HG03135 (cell line): ENCODE measurements at regions not wholly inside any gene's neighbourhood (a gene's known extent, or its start where the extent isn't known, plus 50 kb on each side); places are given as distances from the start of the nearest gene placed in this dataset.

Experiments used
- ATAC-seq: cut with Tn5 transposase; IDR thresholded peaks from one replicate; pipeline ENCODE4 v1.9.1; 2021; ENCODE audit warnings: mild to moderate bottlenecking, moderate library complexity; ENCODE audit not compliant: unreplicated experiment

DNA sequence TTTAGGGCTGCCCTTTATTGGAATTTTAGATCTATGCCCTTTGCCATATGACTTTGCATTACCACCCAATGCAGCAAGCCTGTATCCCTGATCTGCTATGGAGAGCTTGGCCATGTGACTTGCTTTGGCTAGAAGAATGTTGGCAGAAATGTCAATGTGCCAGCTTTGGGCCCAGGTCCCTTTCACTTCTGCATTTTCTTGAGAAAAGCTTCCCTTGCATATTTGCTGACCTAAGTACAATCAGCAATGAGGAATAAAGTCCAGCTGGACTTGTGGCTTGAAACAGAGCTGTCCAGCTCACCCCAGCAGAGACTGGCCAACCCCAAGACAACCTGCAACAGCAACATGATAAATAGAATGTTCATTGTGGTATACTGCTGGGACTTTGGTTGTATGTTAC is 135.9 kb downstream of the PAH start:
- no peak for ATAC-seq

DNA sequence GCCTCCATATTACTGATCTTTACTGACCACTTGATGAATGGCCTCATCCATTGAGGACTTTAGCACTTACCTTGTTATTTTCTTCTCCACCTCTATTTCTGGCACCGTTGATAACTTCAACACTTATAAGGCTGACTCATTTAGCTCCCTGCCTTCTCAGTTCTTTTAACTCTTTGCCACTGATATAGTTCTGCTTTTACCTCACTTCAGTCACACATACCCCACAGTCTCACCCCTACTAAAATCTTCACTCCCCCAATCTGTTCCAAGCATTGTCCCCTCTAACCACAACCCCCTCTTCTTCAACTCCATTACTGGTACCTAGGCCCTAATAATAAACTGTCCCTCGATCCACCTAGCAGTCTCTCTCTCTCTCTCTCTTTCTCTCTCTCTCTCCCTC is 141.0 kb downstream of the PAH start:
- ATAC-seq, result no peak

DNA sequence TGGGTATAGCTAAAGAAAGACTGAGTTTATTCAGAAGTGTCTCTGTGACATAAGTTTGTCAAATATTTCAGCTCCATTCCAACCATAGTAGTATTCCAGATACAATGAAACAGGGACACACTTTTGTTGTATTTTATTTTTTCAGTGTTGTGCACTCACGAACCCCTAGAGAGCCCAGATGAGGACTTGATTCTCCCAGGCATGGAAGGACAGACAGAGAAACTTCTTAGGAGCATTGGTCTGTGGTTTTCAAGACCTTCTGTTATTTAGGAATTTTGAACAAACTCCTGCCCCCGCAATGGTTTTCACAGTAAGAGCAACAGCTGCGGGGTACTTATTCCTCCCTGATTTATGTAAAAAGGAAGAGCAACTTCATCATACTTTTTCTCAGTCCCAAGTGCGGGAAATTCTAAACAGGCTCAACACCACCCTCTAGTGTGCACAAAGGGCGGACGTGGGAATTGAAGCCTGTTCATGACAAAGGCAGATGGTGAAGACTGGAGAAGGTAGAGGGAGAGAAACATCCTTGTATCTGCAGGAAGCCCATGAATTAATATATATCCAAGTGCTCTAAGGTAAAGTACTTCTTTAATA is 147.6 kb downstream of the PAH start:
- no peak for ATAC-seq

DNA sequence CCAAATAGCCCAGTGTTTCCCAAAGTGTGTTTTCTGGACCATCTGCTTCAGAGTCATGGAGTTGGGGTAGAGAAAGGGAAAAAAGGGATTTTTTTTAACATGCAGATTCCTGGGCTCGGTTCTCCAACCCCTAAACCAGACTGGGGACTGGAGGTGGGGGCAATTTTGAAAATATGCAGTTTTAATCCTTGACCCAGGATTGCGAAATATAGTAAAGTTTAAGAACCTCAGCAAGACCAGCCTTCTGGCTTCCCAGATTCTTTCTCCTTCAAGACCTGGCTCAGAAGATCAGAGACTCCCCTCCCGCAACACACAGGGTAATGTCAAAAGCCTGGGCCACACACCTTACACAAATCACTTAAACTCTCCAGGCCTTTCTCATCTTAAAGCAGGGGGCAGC is 150.1 kb downstream of the PAH start:
- no peak for ATAC-seq

DNA sequence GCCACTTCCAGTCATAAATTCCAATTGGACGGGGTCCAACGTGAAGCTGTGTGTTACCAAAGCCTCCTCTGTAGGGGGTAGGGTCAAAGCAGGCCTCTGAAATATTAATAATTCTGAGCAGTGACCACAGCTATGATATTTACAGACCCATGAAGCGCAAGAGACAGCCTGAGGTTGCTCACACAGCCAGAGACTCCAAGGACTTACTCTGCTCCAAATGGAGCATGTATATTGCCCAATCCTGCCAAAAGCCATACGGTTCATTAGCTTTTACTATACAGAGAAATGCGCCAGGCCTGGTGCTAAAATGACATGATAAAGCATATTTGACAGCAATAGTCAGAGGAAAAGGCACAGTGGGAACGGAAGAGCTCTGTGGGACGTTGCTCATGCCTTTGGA is 151.3 kb downstream of the PAH start:
- ATAC-seq, result no peak

DNA sequence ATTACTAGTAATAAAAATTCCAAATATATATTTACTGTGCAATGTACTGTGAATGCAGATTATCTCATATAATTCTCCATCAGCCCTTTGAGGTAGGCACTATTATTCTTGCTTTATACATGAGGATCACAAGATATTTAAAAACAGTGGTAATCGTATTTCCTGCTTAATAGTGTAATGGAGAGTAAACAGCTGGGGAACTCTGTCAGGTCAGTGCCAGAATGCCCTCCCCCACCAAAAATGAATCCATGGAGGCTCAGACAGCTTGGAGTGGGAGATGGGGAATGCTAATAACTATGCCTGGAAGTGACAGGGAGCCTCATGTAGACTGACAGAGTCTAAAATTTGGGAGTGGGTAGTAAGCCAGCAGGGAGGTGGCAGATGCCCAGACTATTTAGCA is 153.6 kb downstream of the PAH start:
- no peak for ATAC-seq

DNA sequence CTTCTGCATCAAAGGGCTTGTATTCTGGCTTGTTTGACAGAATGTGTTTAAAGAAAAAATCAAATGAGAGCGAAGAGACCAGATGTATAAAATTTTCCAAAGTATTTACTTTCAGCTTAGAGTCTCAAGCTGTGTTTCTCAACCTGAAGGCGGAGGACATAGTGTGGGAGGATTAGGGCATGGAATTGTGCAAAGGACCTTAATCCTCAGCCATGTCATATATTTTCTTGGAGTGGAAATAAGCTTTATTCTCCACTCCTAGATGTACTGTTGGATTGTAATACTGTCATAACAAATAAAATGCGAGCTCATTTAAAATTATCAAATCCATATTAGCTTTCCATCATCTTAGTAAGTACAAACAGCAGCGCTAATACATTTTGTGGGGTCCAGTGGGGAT is 154.0 kb downstream of the PAH start:
- no peak for ATAC-seq

DNA sequence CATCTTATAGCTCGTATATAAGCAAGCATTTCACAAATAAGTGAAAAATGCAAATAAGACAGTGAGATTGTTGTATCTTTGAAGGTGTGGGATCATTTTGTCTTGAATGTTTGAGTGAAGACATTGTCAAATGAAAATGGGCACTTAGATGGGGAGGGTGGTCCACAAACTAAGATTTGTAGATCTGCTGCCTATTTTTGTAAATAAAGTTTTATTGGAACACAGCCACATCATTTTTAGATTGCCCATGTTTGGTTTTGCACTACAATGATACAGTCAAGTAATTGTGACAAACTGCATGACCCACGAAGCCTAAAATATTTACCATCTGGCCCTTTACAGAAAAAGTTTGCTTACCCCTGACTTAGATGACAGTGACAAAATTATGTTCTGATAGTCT is 156.7 kb downstream of the PAH start:
- no peak for ATAC-seq

DNA sequence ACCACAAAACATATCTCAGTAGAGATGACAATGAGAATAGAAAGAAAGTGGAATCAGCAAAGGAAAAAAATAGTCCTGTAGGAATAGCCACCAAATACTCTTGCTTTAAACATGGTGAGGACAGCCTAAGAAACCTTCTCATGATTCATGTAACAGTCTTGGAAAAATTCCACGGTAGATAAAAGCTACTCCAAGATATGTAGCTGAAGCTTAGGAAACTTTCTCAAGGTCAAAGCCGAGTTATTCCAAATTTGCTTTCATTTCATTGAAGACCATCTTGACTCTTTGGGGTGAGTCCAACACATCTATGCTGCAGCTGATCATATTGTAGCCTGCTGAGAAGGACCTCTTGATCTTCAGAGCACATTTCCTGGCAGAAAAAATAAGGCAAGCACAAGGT is 157.6 kb downstream of the PAH start:
- ATAC-seq, result no peak

DNA sequence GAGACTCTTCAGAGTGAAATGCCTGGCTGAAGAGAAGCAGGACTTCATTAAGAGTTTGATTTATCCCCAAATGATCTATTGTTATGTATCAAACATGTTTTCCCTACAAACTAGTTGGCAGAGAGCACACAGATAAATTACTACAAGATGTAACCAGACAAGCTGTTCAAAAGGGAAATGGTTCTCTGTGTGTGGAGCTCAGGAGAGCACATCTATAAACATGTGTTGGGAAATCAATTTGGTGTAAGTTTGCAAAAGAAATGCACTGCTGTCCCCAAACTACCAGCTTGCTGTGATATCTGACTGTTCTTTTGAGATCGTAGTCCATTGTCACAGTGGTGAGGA is 159.2 kb downstream of the PAH start:
- ATAC-seq, result no peak

DNA sequence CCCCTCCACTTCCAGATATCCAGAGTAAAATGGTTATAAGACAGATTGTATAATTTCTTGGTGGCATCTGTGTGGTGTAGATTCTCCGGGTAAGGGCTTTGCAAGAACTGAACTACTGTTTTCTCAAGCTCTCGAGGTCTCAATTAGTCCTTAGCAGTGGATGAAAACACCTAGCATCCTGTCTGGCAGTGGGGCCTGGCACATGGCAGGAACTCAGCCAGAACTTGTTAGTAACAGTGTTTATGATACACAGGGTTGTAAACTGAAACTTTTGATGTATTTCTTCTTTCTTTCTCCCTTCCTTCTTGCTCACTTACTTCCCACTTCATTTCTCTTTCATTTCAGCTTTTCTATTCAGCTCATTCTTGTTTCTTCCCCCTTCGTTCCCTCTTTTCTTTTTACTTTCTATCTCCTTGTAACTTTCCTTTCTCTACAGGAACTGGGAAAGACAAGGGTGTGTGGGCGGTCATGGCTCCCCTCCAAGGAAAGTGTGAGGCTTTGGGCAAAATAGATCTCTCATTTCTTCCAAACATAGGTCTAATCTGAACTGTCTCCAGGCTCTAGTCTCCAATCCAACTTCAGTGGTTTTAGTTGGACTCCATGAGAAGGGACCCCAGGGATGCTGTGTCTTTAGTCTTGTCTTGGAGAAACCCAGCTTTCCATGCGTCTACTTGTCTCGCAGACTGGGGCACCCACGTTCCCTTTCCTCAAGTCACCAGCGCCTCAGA is 159.7 kb downstream of the PAH start:
- no peak for ATAC-seq

DNA sequence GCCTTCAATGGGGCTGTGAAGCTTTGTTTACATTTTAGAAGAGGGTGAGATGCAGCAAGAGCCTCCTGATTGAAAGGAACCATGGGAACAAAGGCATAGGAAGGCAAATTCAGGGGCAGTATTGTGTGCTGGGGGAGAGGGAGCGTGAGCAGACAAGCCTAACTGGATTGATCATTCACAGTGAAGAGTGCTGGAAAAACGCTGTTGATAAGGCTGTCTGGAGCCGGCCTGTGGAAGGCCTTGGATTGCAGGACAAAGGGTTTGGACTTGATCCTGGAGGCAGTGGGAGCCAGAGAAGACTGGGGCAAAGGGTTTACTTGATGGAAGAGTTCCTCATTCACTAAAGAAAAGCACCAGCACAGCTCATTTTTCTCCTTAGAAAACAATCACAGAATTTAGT is 160.5 kb downstream of the PAH start:
- ATAC-seq, result no peak

DNA sequence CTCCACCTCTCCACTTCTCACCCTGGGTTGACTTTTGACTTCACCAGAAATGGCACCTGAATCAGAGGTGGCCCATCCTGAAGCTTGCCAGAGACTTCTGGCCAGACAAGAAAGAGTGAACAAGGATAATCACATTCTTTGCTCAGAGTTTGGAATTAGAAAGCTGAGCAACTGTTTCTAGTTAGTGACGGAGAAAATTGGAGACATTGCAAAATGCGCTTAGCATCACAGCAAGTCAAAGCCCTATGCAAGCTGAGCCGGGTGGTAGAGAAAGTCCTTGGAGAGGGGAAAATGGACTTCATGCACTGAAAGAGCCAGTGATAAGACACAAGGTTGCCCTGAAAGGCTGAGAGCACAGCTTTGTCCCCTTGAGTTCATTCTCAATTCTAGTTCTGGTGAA is 161.8 kb downstream of the PAH start:
- no peak for ATAC-seq

DNA sequence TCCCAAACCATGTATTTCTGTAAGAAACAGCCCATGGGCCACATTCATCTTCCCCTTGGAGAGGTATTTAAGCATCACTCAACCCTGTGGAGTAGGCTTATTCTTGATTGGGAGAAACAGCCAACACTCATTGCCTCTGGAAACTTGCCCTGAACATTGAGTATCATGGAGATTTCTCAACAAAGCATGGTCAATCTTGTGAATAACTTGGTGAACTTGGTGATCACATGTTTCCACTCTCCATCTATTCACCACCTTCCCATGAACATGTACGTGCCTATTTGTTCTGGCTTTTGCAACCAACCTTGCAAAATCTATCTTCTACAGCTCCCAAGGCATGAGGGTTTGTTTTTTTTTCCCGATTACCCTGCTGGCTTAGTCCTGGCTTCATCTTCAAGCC is 163.2 kb downstream of the PAH start:
- ATAC-seq, result no peak

DNA sequence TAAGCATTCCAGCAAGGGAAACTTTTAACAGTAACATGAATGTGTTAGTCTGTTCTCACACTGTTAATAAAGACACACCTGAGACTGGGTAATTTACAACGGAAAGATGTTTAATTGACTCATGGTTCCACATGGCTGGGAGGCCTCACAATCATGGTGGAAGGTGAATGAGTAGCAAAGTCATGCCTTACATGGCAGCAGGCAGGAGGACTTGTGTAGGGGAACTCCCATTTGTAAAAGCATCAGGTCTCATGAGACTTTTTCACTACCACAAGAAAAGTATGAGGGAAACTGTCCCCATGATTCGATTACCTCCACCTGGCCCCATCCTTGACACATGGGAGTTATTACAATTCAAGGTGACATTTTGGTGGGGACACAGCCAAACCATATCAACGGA is 168.3 kb downstream of the PAH start:
- no peak for ATAC-seq

DNA sequence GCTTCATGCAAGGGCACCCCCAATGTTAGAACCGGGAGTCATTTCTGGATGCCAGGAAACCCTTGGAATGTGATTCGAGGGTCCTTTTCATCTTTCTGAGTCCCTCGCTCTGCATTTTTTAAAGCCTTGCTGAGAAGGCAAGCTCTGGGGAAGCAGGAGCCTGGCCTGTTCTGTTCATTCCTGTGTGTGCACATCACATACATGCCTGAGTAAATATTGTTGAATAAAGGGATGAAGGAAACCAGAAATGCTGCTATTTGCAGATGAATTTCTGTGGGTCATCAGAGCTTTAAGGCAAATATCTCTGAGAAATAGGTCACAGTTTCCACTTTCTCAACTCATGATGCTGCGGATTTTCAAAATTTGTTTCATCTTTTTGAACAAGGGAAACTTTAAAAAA is 170.1 kb downstream of the PAH start:
- no peak for ATAC-seq

DNA sequence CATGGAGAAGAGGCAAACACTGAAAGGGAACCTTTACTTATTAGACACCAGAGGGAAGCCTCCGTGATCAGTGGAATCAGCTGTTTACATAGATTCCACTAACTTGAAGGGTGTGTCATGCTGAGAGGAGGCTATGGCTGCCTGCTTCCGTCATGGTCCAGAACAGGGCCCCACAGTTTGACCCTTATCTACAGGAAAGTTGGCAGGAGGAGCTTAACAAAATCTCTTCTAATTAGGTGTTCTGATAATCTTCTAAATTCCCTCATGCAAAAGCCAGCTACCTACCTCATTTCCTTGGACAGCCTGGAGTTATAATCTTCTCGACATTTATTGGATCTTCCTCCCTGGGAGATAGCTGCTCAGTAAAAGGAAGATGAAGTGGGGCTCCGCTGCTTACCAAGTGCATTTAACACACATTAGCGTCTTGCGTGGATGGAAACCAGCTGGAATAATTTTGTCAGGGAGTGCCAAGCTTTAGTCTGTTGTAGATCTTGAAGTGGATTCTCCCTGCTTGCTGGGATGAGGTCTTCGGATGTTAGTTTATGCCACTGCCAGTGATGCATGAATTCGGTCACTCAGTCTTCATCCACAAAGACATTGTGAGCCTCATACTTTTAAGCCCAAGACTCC is 171.0 kb downstream of the PAH start:
- ATAC-seq, result no peak

DNA sequence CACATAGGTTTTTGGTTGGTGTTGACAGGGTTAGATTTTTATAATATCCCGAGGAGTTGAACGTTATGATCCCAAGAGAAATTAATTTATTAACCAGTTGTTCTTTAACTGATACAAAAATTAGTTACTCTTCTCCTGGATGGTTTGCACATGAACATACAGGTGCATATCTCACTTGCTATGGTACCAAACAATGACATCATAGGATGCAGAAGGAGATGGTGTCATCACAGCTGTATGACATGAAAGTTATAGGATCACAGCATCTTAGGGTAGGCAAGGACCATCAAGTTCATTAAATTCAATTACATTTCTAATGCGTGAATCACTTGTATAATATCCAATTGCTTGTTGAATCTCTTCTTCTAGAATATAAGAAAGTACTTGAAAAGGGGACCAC is 175.8 kb downstream of the PAH start:
- ATAC-seq, result no peak

DNA sequence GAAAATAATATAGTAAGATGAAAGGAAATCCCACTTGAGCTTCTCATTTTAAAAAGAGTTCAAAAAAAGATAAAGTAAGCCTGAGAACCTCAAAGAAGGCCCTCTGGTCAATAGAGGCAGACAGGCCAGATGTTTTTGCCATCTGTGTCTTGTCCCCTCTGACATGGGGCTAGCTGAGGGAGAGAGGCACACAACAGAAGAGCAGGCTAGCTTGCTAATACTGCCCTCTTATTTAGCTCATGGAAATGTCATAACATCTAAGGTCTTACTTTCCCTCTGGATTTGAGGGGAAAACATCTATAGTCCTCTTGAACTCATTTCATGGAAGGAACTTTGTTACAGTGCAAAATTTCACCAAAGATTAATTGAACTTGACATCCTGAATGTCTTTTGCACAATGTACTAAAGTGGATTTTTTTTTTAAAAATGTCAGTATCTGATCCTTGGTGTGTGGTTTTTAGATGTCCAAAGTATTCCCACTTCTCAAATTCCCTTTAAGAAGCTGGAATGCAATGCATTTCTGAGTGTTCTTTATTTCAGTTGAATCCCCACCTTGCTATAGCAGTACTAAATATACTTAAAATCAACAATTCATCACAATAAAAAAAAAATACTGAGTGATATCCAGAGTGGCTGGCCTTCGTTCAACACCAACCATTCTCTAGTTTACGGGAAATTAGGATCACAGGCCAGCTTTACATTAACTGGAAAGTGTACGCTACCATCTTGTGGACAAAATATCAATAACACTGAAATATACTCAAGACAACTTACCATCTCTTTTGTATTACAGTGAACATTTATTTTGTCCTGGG is 176.7 kb downstream of the PAH start:
- ATAC-seq, result no peak

DNA sequence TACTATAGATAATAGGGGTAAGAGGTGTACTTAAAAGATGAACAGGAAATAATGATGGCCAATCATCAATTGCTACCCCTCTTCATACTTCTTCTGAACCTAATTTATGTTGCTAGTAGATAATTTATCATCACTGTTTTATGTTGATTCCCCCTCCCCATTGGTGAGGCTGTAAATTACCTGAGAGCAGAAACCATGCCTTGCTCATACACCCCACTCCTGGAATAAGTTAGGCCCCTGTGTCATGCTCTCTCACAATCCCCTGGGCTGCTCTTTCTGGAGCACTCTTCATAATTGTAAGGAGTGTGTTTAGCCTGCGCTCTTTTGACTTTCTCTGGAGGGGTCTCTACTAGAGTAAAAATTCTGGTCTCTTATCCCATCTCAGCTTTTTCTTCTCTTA is 180.7 kb downstream of the PAH start:
- ATAC-seq, result no peak

DNA sequence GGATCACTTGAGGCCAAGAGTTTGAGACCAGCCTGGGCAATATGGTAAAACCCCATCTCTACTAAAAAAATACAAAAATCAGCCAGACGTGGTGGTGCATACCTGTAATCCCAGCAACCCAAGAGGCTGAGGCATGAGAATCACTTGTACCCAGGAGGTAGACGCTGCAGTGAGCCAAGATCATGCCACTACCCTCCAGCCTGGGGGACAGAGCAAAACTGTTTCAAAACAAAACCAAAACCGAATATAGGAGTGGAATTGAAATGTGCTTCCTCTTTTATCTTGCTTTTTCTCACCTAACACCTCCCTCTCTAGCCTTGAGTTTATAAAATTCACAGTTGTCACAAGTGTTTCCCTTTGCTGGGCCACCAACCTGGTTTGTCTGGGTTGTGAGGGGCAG is 181.9 kb downstream of the PAH start:
- peak; percentile 98 for ATAC-seq

DNA sequence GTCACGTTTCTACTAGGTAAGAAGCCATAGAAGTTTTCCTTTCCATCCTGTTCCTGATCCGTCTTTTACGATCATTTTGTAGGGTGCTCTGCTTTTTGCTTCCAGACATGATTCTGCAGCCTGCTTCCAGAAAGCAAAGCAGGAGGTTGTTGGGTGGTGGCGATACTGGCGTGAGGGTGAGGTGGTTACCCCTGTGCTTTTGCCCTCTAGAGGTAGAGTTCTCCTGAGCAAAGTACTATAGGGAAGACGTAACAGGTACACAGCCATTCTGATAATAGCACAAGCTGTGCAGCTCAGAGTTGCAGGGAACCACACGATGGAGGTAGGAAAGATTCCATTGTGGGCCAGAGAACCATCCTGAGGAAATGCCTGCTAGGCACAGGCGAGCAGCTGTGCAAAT is 186.0 kb downstream of the PAH start:
- ATAC-seq, result no peak
